ENCODE measurements at regions not wholly inside any gene's neighbourhood (a gene's known extent, or its start where the extent isn't known, plus 50 kb on each side); places are given as distances from the start of the nearest gene placed in this dataset.

- no peak overlapping the region for H3K4me3 ChIP-seq (ENCODE audit: low read depth, low read length)
- H3K36me3 ChIP-seq (ENCODE audit: control insufficient read depth in 2 of 2, insufficient read depth in 1 of 2, low read length in 2 of 2), result no peaks in the 10 kb centered on the region
- no peaks in the 10 kb centered on the region for H3K9me3 ChIP-seq (ENCODE audit: control insufficient read depth, insufficient read depth, low read depth, low read length)
- CTCF ChIA-PET, result no interaction called here
- no peaks in the 10 kb centered on the region for H3K4me1 ChIP-seq (ENCODE audit: control insufficient read depth, insufficient read depth, low read length)
- TF ChIP-seq ZNF404 (tag by site-specific recombination; IDR thresholded peaks at IDR 0.05) (no peak), ZNF776 (tag by site-specific recombination; IDR thresholded peaks at IDR 0.05; ENCODE audit: borderline replicate concordance) (no peak), ZNF596 (tag by site-specific recombination; IDR thresholded peaks at IDR 0.05) (no peak), ZNF324 (tag by site-specific recombination; IDR thresholded peaks at IDR 0.05) (no peak), ZNF48 (tag by site-specific recombination; IDR thresholded peaks at IDR 0.05) (no peak), ZNF366 (tag by site-specific recombination; conservative IDR thresholded peaks at IDR 0.05) (no peak), ZNF10 (tag by site-specific recombination; IDR thresholded peaks at IDR 0.05) (no peak), ZNF140 (tag by site-specific recombination; IDR thresholded peaks at IDR 0.05) (no peak), IKZF3 (tag by site-specific recombination; IDR thresholded peaks at IDR 0.05) (no peak), ATF2 (tag by site-specific recombination; IDR thresholded peaks at IDR 0.05; ENCODE audit: low read depth) (no peak), BCL6B (tag by site-specific recombination; IDR thresholded peaks at IDR 0.05) (no peak), KLF8 (tag by site-specific recombination; IDR thresholded peaks at IDR 0.05) (no peak), ZNF394 (tag by site-specific recombination; IDR thresholded peaks at IDR 0.05; ENCODE audit: borderline replicate concordance) (no peak), ZNF398 (tag by site-specific recombination; IDR thresholded peaks at IDR 0.05) (no peak), ZNF488 (tag by site-specific recombination; IDR thresholded peaks at IDR 0.05) (no peak), ZNF544 (tag by site-specific recombination; IDR thresholded peaks at IDR 0.05) (no peak)
- H3K27ac ChIP-seq (ENCODE audit: extremely low read depth, low read depth, low read length), result no peak overlapping the region
- POLR2A ChIA-PET, result no interaction called here
Observed at GRCh38 chr14:76613616-76614015, 147.7 kb upstream of the VASH1 start.

- no peak overlapping the region for H3K27ac ChIP-seq (ENCODE audit: extremely low read depth, low read depth, low read length)
- H3K4me3 ChIP-seq (ENCODE audit: low read depth, low read length), result no peak overlapping the region
- TF ChIP-seq HIC1 (tag by site-specific recombination; IDR thresholded peaks at IDR 0.05), result no peak
- TF ChIP-seq ZNF2 (tag by site-specific recombination; IDR thresholded peaks at IDR 0.05), result no peak
- TF ChIP-seq ZNF211 (tag by site-specific recombination; IDR thresholded peaks at IDR 0.05; ENCODE audit: low read depth), result no peak
- TF ChIP-seq ZNF266 (tag by site-specific recombination; IDR thresholded peaks at IDR 0.05; ENCODE audit: low read depth), result no peak
- no peak for TF ChIP-seq ZNF133 (tag by site-specific recombination; IDR thresholded peaks at IDR 0.05)
- H3K36me3 ChIP-seq (ENCODE audit: control insufficient read depth in 2 of 2, insufficient read depth in 1 of 2, low read length in 2 of 2), result no peaks in the 10 kb centered on the region
- H3K4me1 ChIP-seq (ENCODE audit: control insufficient read depth, insufficient read depth, low read length), result no peaks in the 10 kb centered on the region
- POLR2A ChIA-PET, result no interaction called here
- CTCF ChIA-PET, result no interaction called here
- no peaks in the 10 kb centered on the region for H3K9me3 ChIP-seq (ENCODE audit: control insufficient read depth, insufficient read depth, low read depth, low read length)
Observed at GRCh38 chr14:76615331-76615730, 145.9 kb upstream of the VASH1 start.
